HCT116 (cell line): ENCODE measurements at regions not wholly inside any gene's neighbourhood (a gene's known extent, or its start where the extent isn't known, plus 50 kb on each side); places are given as distances from the start of the nearest gene placed in this dataset.

Experiments
- ATAC-seq: fragments of 200-7000 bp; cut with Tn5 transposase; 2 replicates; pipeline ENCODE4 v1.9.1; 2020; ENCODE audit warnings: mild to moderate bottlenecking, moderate library complexity
- BruUV-seq: library from RNA; stranded (reverse); fragments of 400-500 nt; replicated peaks from 2 replicates; lab custom pipeline; 2021; lab: Mats Ljungman, UMichigan
- CTCF ChIA-PET: fragments of 300-600 bp; sonication (Branson Sonifier 250); formaldehyde crosslinking; loops from one replicate; lab custom pipeline; 2021; ENCODE audit warnings: antibody characterized with exemption; lab: Charles Lee
- POLR2A ChIA-PET: fragments of 300-600, 350-600 bp; sonication (Branson Sonifier 250); formaldehyde crosslinking; loops from one replicate; lab custom pipeline; 2021; ENCODE audit warnings: antibody characterized with exemption; lab: Charles Lee
- RAD21 ChIA-PET, 2 experiments: fragments of 300-600 bp; sonication (Branson Sonifier 250); formaldehyde crosslinking; loops; one replicate each; lab custom pipeline; 2023; ENCODE audit warnings: low total read pairs in 2 of 2; ENCODE audit not compliant: uncharacterized antibody in 2 of 2, unreplicated experiment in 2 of 2, low non-redundant PET in 1 of 2; lab: Charles Lee
- DNase-seq: peaks from one replicate; pipeline ENCODE4 v3.0.0-alpha.2; 2010; ENCODE audit warnings: low read depth, low spot score
- H2AFZ ChIP-seq: fragments of 200-600 bp; shearing (Covaris generic), sonication (generic); 2 replicates; pipeline ENCODE4 v1.6.1; 2017; ENCODE audit warnings: low read depth, mixed run types, mixed read lengths, antibody characterized with exemption, low read length; ENCODE audit not compliant: poor library complexity, severe bottlenecking
- H3K27ac ChIP-seq: 2 replicates; pipeline ENCODE4 v1.5.1; 2012; ENCODE audit warnings: low read depth, low read length
- H3K27me3 ChIP-seq: fragments of 200-600 bp; sonication (generic); 2 replicates; pipeline ENCODE4 v1.6.1; 2016; ENCODE audit warnings: mixed run types, low read length, mixed read lengths; ENCODE audit not compliant: insufficient read depth
- H3K36me3 ChIP-seq, 2 experiments: fragments of 200-500 bp in 1 of 2; fragments of 200-600 bp in 1 of 2; sonication (Bioruptor generic) in 1 of 2; sonication (generic) in 1 of 2; 2 replicates each; pipeline versions ENCODE4 v1.5.1 to v1.6.1; 2014 to 2016; ENCODE audit warnings: low read length in 2 of 2, inconsistent platforms in 1 of 2, mixed read lengths in 1 of 2, mixed run types in 1 of 2; ENCODE audit not compliant: insufficient read depth in 2 of 2, control insufficient read depth in 1 of 2
- H3K4me1 ChIP-seq, 2 experiments: fragments of 200-600 bp in 1 of 2; sonication (generic) in 1 of 2; 2 replicates each; pipeline versions ENCODE4 v1.5.1 to v1.6.1; 2012 to 2017; ENCODE audit warnings: low read length in 2 of 2, inconsistent platforms in 1 of 2, mild to moderate bottlenecking in 1 of 2, mixed read lengths in 1 of 2, mixed run types in 1 of 2, moderate library complexity in 1 of 2; ENCODE audit not compliant: insufficient read depth in 2 of 2, control insufficient read depth in 1 of 2
- H3K4me2 ChIP-seq: fragments of 200-600 bp; sonication (generic); 2 replicates; pipeline ENCODE4 v1.6.1; 2017; ENCODE audit warnings: mixed run types, low read length, mixed read lengths
- H3K4me3 ChIP-seq, 2 experiments: fragments of 200-600 bp in 1 of 2; sonication (generic) in 1 of 2; replicated peaks in 1 of 2; 2 replicates each; pipeline ENCODE4 v1.5.1; 2011 to 2016; ENCODE audit warnings: low read length in 2 of 2, control low read depth in 1 of 2, low read depth in 1 of 2, mild to moderate bottlenecking in 1 of 2, mixed read lengths in 1 of 2, mixed run types in 1 of 2
- H3K79me2 ChIP-seq: fragments of 200-600 bp; sonication (generic); 2 replicates; pipeline ENCODE4 v1.6.1; 2017; ENCODE audit warnings: mild to moderate bottlenecking, mixed run types, low read length, moderate library complexity, mixed read lengths; ENCODE audit not compliant: insufficient read depth
- H3K9ac ChIP-seq: fragments of 200-600 bp; sonication (generic); 2 replicates; pipeline ENCODE4 v1.6.1; 2016; ENCODE audit warnings: low read length, mixed read lengths
- H3K9me2 ChIP-seq: fragments of 200-600 bp; sonication (generic), shearing (Covaris generic); 2 replicates; pipeline ENCODE4 v1.6.1; 2017; ENCODE audit warnings: mixed run types, mild to moderate bottlenecking, moderate library complexity; ENCODE audit not compliant: insufficient read depth
- H3K9me3 ChIP-seq, 2 experiments: fragments of 200-500 bp in 1 of 2; fragments of 200-600 bp in 1 of 2; sonication (Bioruptor generic) in 1 of 2; sonication (generic) in 1 of 2; 2 replicates each; pipeline ENCODE4 v1.6.1; 2014 to 2017; ENCODE audit warnings: low read length in 2 of 2, mixed read lengths in 2 of 2, inconsistent platforms in 1 of 2, low read depth in 1 of 2, mild to moderate bottlenecking in 1 of 2, mixed run types in 1 of 2, moderate library complexity in 1 of 2; ENCODE audit not compliant: control insufficient read depth in 1 of 2, insufficient read depth in 1 of 2
- H4K20me1 ChIP-seq: fragments of 200-600 bp; sonication (generic), shearing (Covaris generic); 2 replicates; pipeline ENCODE4 v1.6.1; 2017; ENCODE audit warnings: mixed run types, mild to moderate bottlenecking, moderate library complexity; ENCODE audit not compliant: insufficient read depth
- ATF3 ChIP-seq: IDR thresholded peaks from 2 replicates; pipeline ENCODE4 v1.6.1; 2012
- CBX3 ChIP-seq: IDR thresholded peaks from 2 replicates; pipeline ENCODE4 v1.6.1; 2012; ENCODE audit warnings: low read depth
- CEBPB ChIP-seq: IDR thresholded peaks from 2 replicates; pipeline ENCODE4 v1.6.1; 2012; ENCODE audit warnings: low read depth
- CTCF ChIP-seq, 3 experiments: fragments of 200-600 bp in 1 of 3; sonication (generic) in 1 of 3; IDR thresholded peaks in 2 of 3; conservative IDR thresholded peaks in 1 of 3; 2 replicates each; pipeline ENCODE4 v1.5.1; 2012 to 2017; ENCODE audit warnings: low read depth in 2 of 3, low read length in 2 of 3, antibody characterized with exemption in 1 of 3, borderline replicate concordance in 1 of 3, control low read depth in 1 of 3, mild to moderate bottlenecking in 1 of 3, mixed read lengths in 1 of 3, mixed run types in 1 of 3, moderate library complexity in 1 of 3; ENCODE audit not compliant: insufficient read depth in 1 of 3
- EGR1 ChIP-seq: IDR thresholded peaks from 2 replicates; pipeline ENCODE4 v1.6.1; 2012; ENCODE audit warnings: low read depth
- ELF1 ChIP-seq: IDR thresholded peaks from 2 replicates; pipeline ENCODE4 v1.6.1; 2012; ENCODE audit warnings: low read depth, borderline replicate concordance
- EZH2phosphoT487 ChIP-seq: fragments of 200-600 bp; IDR thresholded peaks from 2 replicates; pipeline ENCODE4 v1.6.1; 2018; ENCODE audit warnings: antibody characterized with exemption, borderline replicate concordance
- FOSL1 ChIP-seq: IDR thresholded peaks from 2 replicates; pipeline ENCODE4 v1.6.1; 2012; ENCODE audit warnings: low read depth
- JUND ChIP-seq: IDR thresholded peaks from 2 replicates; pipeline ENCODE4 v1.6.1; 2012
- MAX ChIP-seq: IDR thresholded peaks from 2 replicates; pipeline ENCODE4 v1.6.1; 2012
- POLR2A ChIP-seq: IDR thresholded peaks from 2 replicates; pipeline ENCODE4 v1.7.0; 2011; ENCODE audit warnings: borderline replicate concordance; ENCODE audit not compliant: insufficient read depth, insufficient read length; ENCODE audit errors: extremely low read depth
- POLR2AphosphoS5 ChIP-seq: IDR thresholded peaks from 2 replicates; pipeline ENCODE4 v1.6.1; 2011; ENCODE audit warnings: mild to moderate bottlenecking, low read depth, low read length, moderate library complexity
- SP1 ChIP-seq: IDR thresholded peaks from 2 replicates; pipeline ENCODE4 v1.6.1; 2012; ENCODE audit warnings: low read depth
- SRF ChIP-seq: IDR thresholded peaks from 2 replicates; pipeline ENCODE4 v1.6.1; 2012; ENCODE audit warnings: low read depth
- TCF7L2 ChIP-seq: IDR thresholded peaks from 2 replicates; pipeline ENCODE4 v1.7.0; 2011; ENCODE audit warnings: borderline replicate concordance, inconsistent platforms; ENCODE audit not compliant: insufficient read depth, insufficient read length; ENCODE audit errors: extremely low read depth
- YY1 ChIP-seq: IDR thresholded peaks from 2 replicates; pipeline ENCODE4 v1.6.1; 2011; ENCODE audit warnings: low read length, low read depth, moderate library complexity, mild to moderate bottlenecking; ENCODE audit not compliant: insufficient replicate concordance; ENCODE audit errors: extremely low read depth
- ZBTB33 ChIP-seq: IDR thresholded peaks from 2 replicates; pipeline ENCODE4 v1.6.1; 2011; ENCODE audit warnings: mild to moderate bottlenecking, low read length, moderate library complexity; ENCODE audit not compliant: insufficient replicate concordance; ENCODE audit errors: extremely low read depth
- ZNF274 ChIP-seq: fragments of 200-500 bp; sonication (Bioruptor generic); IDR thresholded peaks from 2 replicates; pipeline ENCODE4 v1.6.1; 2014; ENCODE audit warnings: mild to moderate bottlenecking, low read depth, low read length, inconsistent platforms
- intact Hi-C: fragments of 100-400 bp; cut with micrococcal nuclease; formaldehyde crosslinking; loops from 2 replicates; pipeline ENCODE4 v1.10.0; 2022

- Histone ChIP-seq H4K20me1 (no peaks in the 10 kb centered on the region), H3K9me2 (no peaks in the 10 kb centered on the region), H3K79me2 (no peaks in the 10 kb centered on the region), H3K27me3 (peaks cover 59% of the 10 kb centered on the region), H3K4me1 (no peaks in the 10 kb centered on the region), H3K4me2 (no peak overlapping the region), H2AFZ (no peak overlapping the region), H3K9ac (no peak overlapping the region), H3K27ac (no peak overlapping the region), H3K9me3 (no peaks in the 10 kb centered on the region), H3K4me3 (no peak overlapping the region), H3K36me3 (no peaks in the 10 kb centered on the region)
- TF ChIP-seq CTCF (IDR thresholded peaks at IDR 0.05 in 2 of 3, conservative IDR thresholded peaks at IDR 0.05 in 1 of 3; ENCODE audit: borderline replicate concordance in 1 of 3, insufficient read depth in 1 of 3, low read depth in 2 of 3, low read length in 2 of 3) (no peak), SRF (no peak), ZBTB33 (no peak), MAX (no peak), JUND (no peak), SP1 (no peak), POLR2A (no peak), ATF3 (no peak), TCF7L2 (no peak), FOSL1 (no peak), POLR2AphosphoS5 (no peak), EGR1 (no peak), CEBPB (no peak), CBX3 (no peak), ZNF274 (no peak), EZH2phosphoT487 (no peak), ELF1 (no peak), YY1 (no peak)
- ChIA-PET POLR2A (no interaction called here), RAD21 (no interaction called here), CTCF (no interaction called here)
- intact Hi-C loops: no loop called here
- DNase-seq: no peak
- ATAC-seq: no peak
- no TSS peak for BruUV-seq
These were observed 103.6 kb downstream of the VIP start for GRCh38 chr6:152854086-152854795.
